CD4-positive, alpha-beta T cell (primary cell): ENCODE measurements at regions not wholly inside any gene's neighbourhood (a gene's known extent, or its start where the extent isn't known, plus 50 kb on each side); places are given as distances from the start of the nearest gene placed in this dataset.

ENCODE experiments used
- ATAC-seq: fragments of 200-7000 bp; cut with Tn5 transposase; one replicate; pipeline ENCODE4 v1.10.0; 2022; ENCODE audit warnings: mild to moderate bottlenecking; ENCODE audit not compliant: poor library complexity
- CTCF ChIA-PET: fragments of 350-600 bp; sonication (Branson Sonifier 250); formaldehyde crosslinking; loops from one replicate; lab custom pipeline; 2021; ENCODE audit warnings: antibody characterized with exemption, inconsistent platforms; lab: Charles Lee
- POLR2A ChIA-PET: fragments of 350-600 bp; sonication (Branson Sonifier 250); formaldehyde crosslinking; loops from one replicate; lab custom pipeline; 2021; ENCODE audit warnings: antibody characterized with exemption, inconsistent platforms; lab: Charles Lee
- DNase-seq, 14 experiments: peaks; one replicate each; pipeline ENCODE4 v3.0.0-alpha.2; 2013 to 2020; ENCODE audit warnings: mixed read lengths in 2 of 14
- H3K27ac ChIP-seq, 2 donors: one replicate each; pipeline versions ENCODE4 v1.5.1 to v1.7.0; 2013; ENCODE audit warnings: low read length in 2 of 2, low read depth in 1 of 2, mild to moderate bottlenecking in 1 of 2
- H3K27me3 ChIP-seq, 2 experiments: 1 replicate in 1 of 2; 2 replicates in 1 of 2; pipeline versions ENCODE4 v1.6.1 to v1.7.0; 2013; ENCODE audit warnings: low read length in 2 of 2, control low read depth in 1 of 2, mild to moderate bottlenecking in 1 of 2, moderate library complexity in 1 of 2; ENCODE audit not compliant: insufficient read depth in 2 of 2, control insufficient read depth in 1 of 2
- H3K36me3 ChIP-seq: one replicate; pipeline ENCODE4 v1.6.1; 2013; ENCODE audit warnings: low read length, control low read depth; ENCODE audit not compliant: insufficient read depth
- H3K4me1 ChIP-seq: one replicate; pipeline ENCODE4 v1.6.1; 2013; ENCODE audit warnings: low read length, control low read depth; ENCODE audit not compliant: insufficient read depth
- H3K4me3 ChIP-seq: one replicate; pipeline ENCODE4 v1.5.1; 2013; ENCODE audit warnings: mild to moderate bottlenecking, low read length, moderate library complexity
- H3K9me3 ChIP-seq, 2 experiments: 1 replicate in 1 of 2; 2 replicates in 1 of 2; pipeline versions ENCODE4 v1.6.1 to v1.7.0; 2013; ENCODE audit warnings: low read length in 2 of 2, mild to moderate bottlenecking in 2 of 2, control low read depth in 1 of 2, moderate library complexity in 1 of 2; ENCODE audit not compliant: control insufficient read depth in 1 of 2, insufficient read depth in 1 of 2
- H3K27ac Mint-ChIP-seq: one replicate; pipeline ENCODE4 v1.8.0; 2020; ENCODE audit warnings: mixed read lengths
- H3K27me3 Mint-ChIP-seq: one replicate; pipeline ENCODE4 v1.8.0; 2021; ENCODE audit warnings: mixed read lengths
- H3K36me3 Mint-ChIP-seq: one replicate; pipeline ENCODE4 v1.8.0; 2021; ENCODE audit warnings: low read depth, mixed read lengths
- H3K4me1 Mint-ChIP-seq: one replicate; pipeline ENCODE4 v1.8.0; 2021; ENCODE audit warnings: low read depth, mixed read lengths
- H3K4me3 Mint-ChIP-seq: one replicate; pipeline ENCODE4 v1.8.0; 2020; ENCODE audit warnings: mild to moderate bottlenecking, mixed read lengths
- H3K9me3 Mint-ChIP-seq: one replicate; pipeline ENCODE4 v1.8.0; 2020; ENCODE audit warnings: mixed read lengths
- intact Hi-C, 2 experiments: fragments of 100-400 bp; cut with DNase I in 1 of 2; cut with micrococcal nuclease in 1 of 2; formaldehyde crosslinking; loops; one replicate each; pipeline versions ENCODE4 v1.15.1 to v1.9.0; 2023 to 2025; cut with DNase I, micrococcal nuclease
- TF ChIP-seq, protein P1 (sequence below): fragments of 200-600 bp; IDR thresholded peaks from one replicate; pipeline ENCODE4 v1.8.0; 2022; ENCODE audit warnings: antibody characterized with exemption, mild to moderate bottlenecking

DNA sequence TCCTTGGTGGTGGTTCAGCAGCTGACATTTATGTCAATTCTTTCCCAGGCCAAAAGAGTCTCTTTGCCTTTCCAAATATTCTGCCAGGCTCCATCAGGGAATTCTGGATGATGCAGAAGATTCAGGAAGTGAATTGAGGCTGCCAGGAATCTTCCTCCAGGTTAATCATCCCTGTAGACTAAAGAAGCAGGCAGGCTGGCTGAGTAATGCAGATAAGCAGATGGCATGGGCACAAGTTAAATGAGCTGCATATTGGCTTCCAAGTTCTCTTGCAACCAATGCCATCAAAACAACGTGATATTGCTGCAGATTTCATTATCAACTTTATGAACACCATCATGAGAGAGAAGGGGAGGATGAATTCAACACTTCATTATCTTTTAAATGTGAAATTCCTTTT lies 324.5 kb downstream of the KCNN2 start:
- no peaks in the 10 kb centered on the region for H3K9me3 ChIP-seq
- ChIA-PET POLR2A (no interaction called here), CTCF (no interaction called here)
- no peaks in the 10 kb centered on the region for H3K27me3 Mint-ChIP-seq
- no peak overlapping the region for H3K27ac Mint-ChIP-seq
- no peaks in the 10 kb centered on the region for H3K27me3 ChIP-seq
- H3K4me3 ChIP-seq = no peak overlapping the region
- no peak overlapping the region for H3K4me3 Mint-ChIP-seq
- H3K4me1 ChIP-seq = no peaks in the 10 kb centered on the region
- H3K36me3 Mint-ChIP-seq = no peaks in the 10 kb centered on the region
- TF ChIP-seq, protein P1, sequence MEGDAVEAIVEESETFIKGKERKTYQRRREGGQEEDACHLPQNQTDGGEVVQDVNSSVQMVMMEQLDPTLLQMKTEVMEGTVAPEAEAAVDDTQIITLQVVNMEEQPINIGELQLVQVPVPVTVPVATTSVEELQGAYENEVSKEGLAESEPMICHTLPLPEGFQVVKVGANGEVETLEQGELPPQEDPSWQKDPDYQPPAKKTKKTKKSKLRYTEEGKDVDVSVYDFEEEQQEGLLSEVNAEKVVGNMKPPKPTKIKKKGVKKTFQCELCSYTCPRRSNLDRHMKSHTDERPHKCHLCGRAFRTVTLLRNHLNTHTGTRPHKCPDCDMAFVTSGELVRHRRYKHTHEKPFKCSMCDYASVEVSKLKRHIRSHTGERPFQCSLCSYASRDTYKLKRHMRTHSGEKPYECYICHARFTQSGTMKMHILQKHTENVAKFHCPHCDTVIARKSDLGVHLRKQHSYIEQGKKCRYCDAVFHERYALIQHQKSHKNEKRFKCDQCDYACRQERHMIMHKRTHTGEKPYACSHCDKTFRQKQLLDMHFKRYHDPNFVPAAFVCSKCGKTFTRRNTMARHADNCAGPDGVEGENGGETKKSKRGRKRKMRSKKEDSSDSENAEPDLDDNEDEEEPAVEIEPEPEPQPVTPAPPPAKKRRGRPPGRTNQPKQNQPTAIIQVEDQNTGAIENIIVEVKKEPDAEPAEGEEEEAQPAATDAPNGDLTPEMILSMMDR = no peak
- H3K27ac ChIP-seq = no peak overlapping the region
- no peaks in the 10 kb centered on the region for H3K4me1 Mint-ChIP-seq
- intact Hi-C loops = no loop called here
- no peaks in the 10 kb centered on the region for H3K36me3 ChIP-seq
- ATAC-seq (no peak), DNase-seq (no peak)
- H3K9me3 Mint-ChIP-seq = peaks cover 5% of the 10 kb centered on the region

DNA sequence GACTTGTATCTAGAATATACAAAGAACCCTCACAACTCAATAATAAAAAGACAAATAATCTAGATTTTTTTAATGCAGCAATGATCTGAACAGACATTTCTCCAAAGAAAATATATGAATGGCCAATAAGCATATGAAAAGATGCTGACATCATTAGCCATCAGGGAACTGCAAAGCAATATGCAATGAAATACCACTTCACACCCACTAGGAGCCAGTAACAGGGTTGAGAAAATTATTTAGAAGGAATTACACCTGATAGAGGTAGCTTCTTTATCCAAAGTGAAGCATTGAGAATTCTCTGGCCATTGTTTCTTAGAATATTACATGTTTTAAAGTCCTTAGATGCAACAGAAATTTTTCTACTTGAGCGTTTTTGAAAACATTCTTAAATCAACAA lies 316.9 kb downstream of the KCNN2 start:
- TF ChIP-seq, protein P1 = no peak
- H3K27me3 Mint-ChIP-seq = no peaks in the 10 kb centered on the region
- no peak overlapping the region for H3K4me3 Mint-ChIP-seq
- H3K4me3 ChIP-seq = no peak overlapping the region
- no peak for DNase-seq
- H3K36me3 ChIP-seq = no peaks in the 10 kb centered on the region
- ChIA-PET POLR2A (no interaction called here), CTCF (no interaction called here)
- intact Hi-C loops = no loop called here
- no peak overlapping the region for H3K27ac Mint-ChIP-seq
- H3K27me3 ChIP-seq = no peaks in the 10 kb centered on the region
- no peaks in the 10 kb centered on the region for H3K9me3 ChIP-seq
- no peaks in the 10 kb centered on the region for H3K36me3 Mint-ChIP-seq
- no peak overlapping the region for H3K27ac ChIP-seq
- peaks cover 14% of the 10 kb centered on the region for H3K9me3 Mint-ChIP-seq
- H3K4me1 Mint-ChIP-seq = no peaks in the 10 kb centered on the region
- H3K4me1 ChIP-seq = no peaks in the 10 kb centered on the region
- ATAC-seq = no peak

DNA sequence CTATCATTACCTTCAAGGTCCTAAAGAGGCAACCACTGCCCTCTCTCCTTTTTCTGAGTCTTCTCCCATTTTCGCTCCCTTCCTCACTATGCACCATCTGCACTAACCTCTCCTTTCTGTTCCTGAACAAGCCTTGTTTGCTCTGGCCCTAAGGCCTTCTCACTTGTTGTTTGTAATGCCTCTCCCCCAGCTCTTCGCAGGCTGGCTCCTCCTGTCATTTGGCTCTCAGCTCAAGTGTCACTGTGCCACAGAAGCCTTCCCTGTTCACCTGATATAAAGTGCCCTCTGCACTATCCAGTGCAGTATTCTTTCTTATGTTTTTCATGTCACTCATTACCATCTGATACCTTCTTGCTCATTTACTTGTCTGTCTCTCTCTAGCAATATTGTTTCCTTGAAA lies 303.7 kb downstream of the KCNN2 start:
- Mint-ChIP-seq H3K36me3 (no peaks in the 10 kb centered on the region), H3K9me3 (peaks cover 2% of the 10 kb centered on the region), H3K4me1 (no peaks in the 10 kb centered on the region), H3K27me3 (no peaks in the 10 kb centered on the region), H3K27ac (no peak overlapping the region), H3K4me3 (no peak overlapping the region)
- ATAC-seq (no peak), DNase-seq (no peak)
- TF ChIP-seq, protein P1 = no peak
- Histone ChIP-seq H3K36me3 (no peaks in the 10 kb centered on the region), H3K4me1 (no peaks in the 10 kb centered on the region), H3K4me3 (no peak overlapping the region), H3K9me3 (peaks cover 0 to 5% of the 10 kb centered on the region in 2 experiments), H3K27me3 (no peaks in the 10 kb centered on the region), H3K27ac (no peak overlapping the region)
- CTCF ChIA-PET = no interaction called here
- POLR2A ChIA-PET = no interaction called here
- intact Hi-C loops = no loop called here
